Hematopoietic multipotent progenitor cell treated with erythropoietin and hydrocortisone succinate and interleukin-3 and kit ligand, for 4 days (in vitro differentiated cells): ENCODE measurements at regions not wholly inside any gene's neighbourhood (a gene's known extent, or its start where the extent isn't known, plus 50 kb on each side); places are given as distances from the start of the nearest gene placed in this dataset.
"Not testable (repeated sequence)": the region's sequence is repeated elsewhere in the genome, so short reads cannot be mapped to it uniquely, and the experiment has no call there.

Experiments
- DNase-seq: peaks from one replicate; pipeline ENCODE4 v3.0.0-alpha.2; 2015

DNA sequence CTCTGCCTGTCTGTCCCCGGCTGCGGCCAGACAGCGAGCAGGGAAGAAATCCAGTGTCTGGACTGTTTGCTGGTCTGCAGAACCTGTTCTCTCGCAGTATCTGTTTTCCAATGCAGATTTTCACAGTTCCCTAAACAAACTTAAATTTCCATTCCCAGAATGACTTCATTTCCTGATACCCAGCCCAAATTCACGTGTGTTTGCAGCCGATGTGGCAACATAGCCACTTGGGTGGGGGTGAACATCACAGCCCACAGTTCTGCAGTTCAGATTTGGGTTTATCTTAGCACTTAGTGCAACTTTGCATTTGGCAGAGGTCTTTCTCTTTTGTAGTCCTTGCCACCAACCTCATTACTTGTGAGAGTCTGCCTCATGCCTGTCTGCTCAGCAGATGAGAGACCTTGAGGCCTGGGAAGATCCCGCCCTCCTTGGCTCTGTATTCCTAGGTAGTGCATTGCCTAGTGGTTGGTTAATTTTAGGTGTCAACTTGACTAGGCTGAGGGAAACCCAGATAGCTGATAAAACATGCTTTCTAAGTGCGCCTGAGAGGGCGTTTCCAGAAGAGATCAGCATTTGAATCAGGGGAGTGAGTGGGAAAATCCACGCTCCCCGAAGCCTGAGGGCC, 122.8 kb upstream of the FAM20C start:
- DNase-seq, result not testable (repeated sequence)

DNA sequence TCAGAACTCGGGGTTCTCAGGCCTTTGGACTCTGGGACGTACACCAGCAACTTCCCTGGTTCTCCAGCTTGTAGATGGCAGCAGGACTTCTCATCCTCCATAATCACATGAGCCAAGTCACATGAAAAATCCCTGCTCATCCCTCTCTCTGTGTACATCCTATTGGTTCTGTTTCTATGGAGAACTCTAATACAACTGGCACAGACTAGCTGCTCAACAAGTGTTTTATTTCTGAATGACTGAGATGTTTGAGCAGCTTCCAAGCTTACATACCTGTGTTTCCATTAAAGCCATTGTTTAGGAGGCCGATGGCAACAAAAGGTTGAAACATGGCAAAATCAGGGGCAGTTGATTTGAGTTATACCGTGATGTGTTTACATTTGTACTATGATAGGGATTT, 122.2 kb upstream of the FAM20C start:
- not testable (repeated sequence) for DNase-seq

DNA sequence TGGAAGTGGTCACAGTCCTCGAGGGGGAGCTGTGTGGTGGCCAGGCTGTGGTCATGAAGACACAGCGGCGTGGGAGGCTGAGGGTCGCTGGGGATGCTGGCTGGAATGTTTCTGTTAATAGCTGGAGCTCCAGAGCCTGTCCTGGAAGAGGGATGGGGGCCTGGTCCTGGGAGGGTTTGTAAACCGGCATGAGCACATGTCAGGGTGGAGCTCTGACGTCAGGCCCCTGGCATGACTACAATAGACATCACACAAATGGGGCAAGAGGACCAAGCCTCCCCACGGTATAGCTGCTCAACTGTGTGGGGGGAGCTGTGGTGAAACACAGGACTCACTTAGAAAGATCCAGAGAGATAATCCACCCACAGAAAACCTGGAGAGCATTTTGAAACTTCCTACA, 121.4 kb upstream of the FAM20C start:
- not testable (repeated sequence) for DNase-seq

DNA sequence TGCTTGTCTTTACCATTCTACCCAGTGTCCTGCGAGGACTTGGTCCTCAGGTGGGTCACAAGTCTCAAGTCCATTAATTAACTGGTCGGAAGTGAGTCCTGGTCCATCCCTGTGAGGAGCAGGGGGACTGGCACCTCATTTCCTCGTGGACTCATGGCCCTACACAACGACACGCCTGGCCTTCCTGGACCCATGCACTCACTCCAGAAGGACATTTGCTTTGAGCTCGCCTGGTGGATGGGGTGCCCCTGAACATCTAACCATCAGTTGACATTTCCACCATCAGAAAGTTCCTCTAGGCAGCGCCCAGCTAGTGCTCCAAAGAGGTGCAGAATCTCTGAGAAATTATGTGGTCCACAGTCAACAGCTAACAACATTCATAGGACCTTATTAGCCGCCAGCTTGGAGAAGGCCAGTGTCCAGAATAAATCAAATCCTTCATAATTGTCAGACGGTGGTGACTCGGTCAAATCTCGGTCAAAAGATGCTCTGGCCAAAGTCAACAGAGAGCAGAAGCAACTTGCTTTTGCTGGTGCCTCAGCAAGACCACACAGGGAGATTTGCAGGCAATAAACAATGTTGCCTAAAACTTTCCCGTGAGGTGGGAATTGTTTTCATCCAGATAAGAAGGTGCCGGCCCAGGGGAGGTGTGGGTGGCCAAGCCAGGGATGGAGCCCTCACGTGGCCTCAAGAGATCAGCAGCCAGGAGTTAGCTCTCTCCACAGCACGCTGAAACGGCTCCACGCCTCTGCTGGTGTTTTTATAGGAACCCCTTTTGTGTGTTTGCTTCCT, 119.9 kb upstream of the FAM20C start:
- DNase-seq, result not testable (repeated sequence)

DNA sequence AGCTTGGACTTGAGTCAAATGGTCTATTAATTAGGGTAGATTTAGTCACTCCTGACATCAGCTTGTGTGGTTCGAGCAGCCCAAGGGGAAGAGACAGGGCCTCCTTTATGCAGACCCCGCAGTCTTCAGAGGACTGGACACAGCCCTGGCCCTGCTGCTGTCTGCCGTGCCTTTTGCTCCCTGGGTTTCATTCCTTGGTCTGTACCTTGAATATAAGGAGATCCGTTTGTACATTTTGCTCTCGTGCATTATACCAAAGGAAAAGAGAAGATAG, 119.4 kb upstream of the FAM20C start:
- not testable (repeated sequence) for DNase-seq

DNA sequence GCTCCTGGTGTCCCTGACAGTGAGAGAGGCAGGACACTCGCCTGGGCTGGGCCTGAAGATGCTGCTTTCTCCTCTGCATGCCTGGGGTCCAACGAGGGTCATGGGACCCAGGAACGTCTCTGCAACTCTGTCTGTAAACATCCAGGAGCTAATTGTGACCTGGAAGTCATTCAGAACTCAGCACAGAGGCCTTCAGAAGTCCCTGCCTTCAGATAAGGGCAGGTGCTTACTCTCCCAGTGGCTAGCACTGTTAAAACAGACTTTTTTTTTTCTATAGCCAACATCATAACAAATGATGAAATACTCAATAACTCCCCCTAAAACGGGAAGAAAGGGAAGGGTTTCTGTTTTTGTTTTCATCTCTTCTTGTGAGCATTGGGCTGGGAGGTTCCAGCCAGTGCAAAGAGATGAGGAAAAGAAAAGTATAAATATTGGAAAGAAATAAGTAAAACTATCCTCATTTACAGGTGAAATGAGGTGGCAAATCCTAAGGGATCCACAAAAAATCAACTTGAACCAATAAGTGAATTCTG, 118.3 kb upstream of the FAM20C start:
- not testable (repeated sequence) for DNase-seq

DNA sequence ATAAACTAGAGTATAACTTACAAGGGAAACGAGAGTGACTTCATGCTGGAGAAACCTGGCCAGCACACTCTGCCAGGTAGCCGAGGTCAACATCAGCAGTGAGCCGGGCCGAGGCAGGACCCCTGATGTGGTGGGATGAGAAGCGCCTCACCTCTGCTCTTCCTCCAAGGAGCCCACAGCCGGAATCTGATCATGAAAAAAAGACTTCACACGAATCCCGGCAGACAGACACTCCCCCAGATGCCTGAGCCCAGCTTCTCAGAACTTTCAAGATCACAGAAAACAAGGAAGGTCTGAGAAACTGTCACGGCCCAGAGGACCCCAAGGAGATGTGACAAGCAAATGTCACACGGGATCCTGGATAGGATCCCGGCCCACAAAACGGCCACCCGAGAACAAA, 116.9 kb upstream of the FAM20C start:
- not testable (repeated sequence) for DNase-seq

DNA sequence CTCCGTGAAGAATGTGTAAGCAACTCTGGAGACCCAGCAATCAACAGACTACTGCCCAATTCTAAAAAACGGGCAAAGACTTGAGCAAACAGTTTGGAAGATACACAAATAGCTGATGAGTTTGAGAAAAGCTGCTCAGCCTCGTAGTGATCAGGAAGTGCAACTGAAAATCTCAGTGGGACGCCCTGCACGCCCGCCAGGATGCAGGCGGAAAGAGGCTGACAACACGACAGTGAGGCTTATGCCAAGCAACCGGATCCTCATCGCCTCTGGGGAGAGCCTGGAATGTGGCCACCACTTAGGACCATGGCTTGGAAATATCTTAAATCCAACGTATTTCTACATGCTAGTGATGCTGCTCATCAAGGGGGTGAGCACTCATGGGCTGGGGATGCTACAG, 116.2 kb upstream of the FAM20C start:
- not testable (repeated sequence) for DNase-seq

DNA sequence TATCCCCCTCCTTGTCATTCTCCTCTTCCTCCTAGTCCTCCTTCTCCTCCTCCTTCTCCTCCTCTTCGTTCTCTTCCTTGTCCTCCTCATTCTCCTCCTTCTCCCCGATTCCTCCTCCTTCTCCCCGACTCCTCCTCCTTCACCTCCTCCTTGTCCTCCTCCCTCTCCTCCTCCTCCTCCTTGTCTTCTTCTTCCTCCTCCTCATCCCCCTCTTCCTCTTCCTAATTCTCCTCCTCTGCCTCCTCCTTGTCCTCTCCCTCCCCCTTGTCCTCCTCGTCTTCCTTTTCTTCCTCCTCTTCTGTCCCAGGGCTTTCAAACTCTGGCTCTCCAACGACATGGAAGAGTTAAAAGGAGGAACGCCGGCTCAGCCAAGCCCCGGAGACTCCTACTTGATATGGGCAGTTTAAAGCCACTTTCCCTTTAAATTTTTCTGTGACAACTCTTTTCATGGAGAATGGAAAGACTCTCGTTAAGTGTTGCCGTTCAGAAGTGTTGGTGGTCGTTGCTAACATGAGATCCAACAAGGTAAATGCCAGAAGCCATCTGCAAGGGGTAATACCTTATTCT, 115.5 kb upstream of the FAM20C start:
- DNase-seq, result not testable (repeated sequence)

DNA sequence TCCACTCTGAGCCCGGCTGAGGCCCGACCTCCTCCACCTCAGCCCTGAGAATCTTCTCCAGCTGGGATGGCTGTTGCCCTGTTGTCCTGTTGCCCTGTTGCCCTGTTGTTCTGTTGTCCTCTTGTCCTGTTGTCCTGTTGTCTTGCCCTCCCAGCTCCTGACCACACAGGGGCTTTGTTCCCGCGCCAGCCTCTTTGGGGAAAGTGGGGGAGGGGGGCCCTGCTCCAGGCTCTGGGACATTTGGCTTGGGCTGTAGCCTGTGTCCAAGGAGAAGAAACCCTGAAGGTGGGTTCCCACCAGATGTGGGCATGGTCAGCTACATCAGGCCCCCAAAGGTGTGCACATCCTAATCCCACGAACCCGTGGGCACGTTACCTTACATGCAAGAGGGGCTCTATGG, 113.5 kb upstream of the FAM20C start:
- not testable (repeated sequence) for DNase-seq

DNA sequence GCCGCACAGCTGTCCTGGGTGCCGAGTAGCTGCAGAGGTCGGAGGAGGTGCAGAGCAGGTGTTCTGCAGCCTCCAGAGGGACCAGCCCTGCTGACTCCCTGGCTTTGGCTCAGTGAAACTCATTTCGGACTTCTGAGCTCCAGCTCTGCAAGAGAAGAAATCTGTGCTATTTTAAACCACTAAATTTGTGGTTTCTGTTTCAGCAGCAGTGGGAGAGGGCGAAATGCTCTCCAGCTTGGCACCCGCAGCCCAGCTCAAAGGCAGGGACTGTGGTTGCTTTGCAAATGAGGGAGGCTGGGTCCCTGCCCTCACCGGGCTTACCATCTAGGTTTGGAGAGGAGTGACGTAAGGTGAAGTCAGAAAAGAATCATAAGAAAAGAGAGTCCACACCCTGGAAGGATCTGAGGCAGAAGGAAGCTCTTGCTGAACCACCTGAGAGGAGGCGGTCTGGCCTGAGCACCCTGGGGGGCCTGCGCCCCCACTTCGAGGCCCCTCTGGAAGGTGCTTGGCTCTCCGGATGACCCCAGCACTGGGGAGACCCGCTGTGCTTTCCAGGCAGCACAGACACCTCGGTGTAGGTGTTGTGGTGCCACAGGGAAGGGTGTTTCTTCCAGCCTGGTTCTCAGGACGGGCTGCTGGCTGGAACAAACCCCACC, 112.8 kb upstream of the FAM20C start:
- not testable (repeated sequence) for DNase-seq

DNA sequence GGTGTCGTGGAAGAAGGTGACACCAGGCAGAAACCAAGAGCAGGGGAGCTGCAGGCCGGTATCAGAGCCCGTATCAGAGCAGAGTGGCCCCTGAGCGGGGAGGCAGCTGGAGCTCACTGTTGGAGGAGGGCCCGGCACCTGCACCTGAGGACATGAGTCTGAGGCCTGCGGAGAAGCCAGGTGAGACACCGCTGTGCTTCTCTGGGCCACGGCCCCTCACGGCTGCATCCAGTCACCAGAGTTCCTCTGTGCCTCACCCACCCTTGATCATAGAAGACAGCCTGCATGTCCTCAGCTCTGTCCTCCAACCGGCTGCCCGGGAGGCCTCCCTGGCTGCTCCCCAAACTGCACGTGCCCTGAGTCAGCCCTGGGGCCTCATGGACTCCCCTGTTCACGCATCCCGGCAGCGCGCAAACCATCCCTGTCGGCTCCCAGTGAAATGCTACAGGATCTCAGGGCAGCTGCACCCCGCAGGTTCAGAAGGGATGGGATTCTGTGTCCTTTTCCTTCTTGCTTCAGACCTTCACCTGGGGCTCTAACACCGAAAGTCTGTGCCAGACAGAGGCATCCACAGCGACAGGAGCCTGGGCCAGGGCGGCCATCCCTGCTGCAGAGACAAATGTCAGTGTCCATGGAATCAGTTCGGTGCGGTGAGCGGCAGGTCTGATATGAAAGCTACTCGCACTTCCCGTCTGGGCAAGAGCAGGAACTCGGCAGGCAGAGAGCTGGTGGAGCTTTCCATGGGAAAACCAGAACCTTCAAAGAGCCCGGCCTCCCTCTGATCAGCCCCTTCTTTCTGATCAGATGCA, 111.9 kb upstream of the FAM20C start:
- no peak for DNase-seq

DNA sequence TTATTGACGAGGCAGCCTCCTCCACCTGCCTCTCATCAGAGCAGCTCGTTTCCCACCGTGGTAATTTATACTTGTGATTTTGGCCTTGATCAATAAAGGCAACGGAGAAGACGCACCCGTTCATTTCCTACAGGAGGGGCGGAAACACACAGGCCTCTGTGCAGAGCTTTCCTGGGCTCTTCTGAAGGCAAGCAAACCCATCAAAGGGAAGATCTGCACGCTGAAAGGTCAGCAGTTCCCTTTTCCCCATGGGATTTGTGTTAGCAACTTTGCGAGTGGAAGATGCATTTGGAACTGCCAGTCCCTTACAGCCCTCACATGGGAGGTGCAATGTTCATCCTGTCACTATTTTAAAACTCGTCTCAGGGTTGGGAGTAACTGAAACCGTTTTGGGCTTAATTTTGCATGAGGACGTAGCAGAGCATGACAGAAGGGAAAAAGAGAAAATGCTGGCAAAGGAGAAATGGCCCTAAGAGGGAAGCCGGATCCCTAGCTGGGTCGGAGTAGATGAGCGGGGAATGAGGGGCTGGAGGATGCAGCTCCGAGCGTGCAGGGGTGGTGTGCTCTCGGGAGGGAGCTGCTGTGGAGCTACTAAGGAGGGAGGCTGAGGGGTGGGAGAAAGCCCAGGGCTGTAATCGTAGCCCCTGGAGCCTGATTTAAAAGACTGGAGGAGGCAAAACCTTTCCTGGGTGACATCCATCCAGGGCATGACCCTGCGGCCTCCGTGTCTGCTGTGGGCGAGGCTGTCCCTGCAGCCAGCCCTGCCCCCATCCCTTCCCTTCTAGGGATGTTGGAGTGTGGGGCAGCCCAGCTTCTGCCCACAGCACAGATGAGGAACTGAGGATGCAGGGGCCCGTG, 111.1 kb upstream of the FAM20C start:
- no peak for DNase-seq

DNA sequence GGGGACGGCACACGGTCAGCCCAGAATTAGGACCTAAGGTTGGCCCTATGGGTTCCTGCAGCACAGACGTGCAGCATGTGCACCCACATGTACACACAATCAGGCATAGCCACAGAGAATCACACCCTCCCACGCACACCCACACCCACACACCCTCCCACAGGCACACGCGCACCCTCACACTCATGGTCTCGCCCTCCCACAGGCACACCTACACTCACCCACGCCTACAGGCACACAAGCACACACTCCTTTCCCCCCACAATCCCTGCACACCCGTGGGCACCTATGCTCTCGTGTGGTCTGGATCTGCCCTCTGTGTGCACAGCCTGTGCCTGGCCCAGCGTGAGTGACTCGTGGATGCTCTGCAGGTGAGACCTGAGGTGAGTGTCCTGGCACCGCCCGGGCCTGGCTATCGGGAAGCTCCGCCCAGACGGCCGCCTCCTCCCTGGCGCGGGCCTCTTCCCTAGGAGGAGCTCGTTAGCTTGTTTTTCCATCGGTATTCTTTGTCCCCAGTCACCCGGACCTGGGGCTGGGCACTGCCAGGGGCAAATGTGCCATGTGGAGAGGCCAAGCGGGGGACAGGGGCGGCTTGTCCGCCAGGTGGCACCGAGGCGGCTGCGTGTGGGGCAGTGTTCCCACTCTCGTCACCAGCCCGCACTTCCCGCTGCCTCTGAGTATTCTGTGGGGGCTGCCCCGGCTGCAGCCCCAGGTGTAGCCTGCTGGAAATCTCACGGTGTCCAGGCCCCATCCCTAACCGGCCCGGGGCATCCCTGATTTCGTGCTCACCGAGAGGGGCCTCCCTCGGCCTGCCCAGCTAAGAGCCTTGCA, 110.2 kb upstream of the FAM20C start:
- DNase-seq, result no peak

DNA sequence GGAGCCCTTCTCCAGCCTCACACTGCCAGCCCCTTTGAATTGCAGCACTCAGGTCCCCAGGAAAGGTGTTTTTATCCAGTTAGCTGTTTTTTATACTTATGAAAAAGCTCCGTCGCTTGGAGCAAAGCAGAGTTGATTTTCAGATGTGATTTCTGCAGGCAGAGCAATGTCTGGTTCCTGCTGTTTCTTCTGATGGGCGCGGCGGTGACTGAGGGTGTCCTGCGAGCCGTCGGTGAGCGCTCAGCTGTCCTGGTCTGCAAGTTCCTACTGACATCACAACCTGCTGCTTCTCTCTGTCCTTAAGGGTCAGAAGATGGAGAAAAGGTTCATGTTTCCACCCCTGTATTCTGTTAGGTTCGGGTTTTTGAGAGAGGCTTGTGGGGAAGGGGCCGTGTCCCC, 109.6 kb upstream of the FAM20C start:
- no peak for DNase-seq

DNA sequence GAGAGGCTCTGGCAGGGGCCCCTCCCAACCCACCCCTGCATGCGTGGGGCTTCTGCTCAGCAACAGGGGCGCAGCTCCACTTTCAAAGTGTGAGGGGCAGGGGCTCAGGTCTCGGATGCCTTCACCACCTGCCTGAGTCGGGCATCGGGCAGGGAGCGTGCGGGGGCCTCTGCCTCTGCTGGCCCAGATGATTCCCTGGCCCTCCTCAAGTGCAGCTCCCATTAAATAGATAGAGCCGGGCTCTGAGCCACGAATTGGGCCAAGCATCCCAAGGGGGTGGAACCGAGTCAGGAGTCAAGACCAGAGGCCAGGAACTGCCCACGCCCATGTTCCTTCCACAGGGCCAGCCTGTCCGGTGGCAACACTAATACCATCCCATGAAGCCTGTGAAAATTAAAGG, 108.9 kb upstream of the FAM20C start:
- no peak for DNase-seq

DNA sequence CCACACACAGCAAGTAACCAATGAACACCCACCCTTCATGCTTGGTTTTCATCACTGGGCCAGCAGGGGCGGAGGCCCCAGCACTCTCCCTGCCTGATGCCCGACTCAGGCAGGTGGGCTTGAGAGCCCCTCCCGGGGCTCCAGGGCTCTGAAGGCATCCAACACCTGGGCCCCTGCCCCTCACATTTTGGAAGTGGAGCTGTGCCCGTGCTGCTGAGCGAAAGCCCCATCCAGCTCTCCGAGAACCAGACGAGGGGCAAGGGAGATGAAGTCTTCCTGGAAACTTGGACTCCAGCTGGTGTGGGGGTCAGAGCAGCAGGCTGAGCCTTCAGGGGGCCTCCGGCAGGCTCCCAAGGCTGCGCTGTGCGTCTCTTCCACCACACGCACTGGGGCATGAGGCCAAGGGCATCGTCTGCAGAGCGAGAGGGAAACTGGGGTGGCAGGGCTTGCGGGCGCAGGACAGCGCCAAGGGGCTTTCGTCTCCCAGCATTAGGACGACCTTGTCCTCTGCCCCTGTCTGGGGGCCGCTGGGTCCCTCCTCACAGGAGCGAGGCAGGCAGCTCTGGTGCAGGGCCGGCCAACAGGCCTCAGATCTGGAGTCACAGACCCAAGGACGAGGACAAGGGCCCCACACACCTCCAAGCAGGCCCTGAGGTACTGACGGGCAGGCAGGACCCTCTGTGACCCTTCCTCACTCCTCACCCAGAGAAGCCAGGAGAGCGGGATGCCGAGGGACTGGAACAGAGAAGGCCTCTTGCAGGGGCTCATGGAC, 108.3 kb upstream of the FAM20C start:
- DNase-seq, result no peak

DNA sequence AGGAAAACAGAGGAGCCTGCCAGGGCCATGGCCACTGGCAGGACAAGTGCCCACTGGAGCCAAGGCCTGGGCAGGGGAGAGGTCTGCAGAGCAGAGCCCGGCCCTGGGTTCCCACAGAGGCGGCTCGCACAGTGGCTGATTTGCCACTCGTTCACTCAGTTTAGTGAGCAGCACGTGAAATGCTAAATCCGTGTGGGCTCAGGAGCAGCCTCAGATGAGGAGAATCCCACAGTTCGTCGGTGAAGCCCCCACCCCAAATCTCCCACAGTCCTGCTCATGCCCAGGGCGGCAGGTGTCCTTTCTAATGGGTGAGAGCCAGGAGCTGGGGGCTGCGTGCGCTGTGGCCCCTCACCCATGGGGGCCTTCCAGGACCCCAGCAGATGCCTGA, 107.7 kb upstream of the FAM20C start:
- no peak for DNase-seq

DNA sequence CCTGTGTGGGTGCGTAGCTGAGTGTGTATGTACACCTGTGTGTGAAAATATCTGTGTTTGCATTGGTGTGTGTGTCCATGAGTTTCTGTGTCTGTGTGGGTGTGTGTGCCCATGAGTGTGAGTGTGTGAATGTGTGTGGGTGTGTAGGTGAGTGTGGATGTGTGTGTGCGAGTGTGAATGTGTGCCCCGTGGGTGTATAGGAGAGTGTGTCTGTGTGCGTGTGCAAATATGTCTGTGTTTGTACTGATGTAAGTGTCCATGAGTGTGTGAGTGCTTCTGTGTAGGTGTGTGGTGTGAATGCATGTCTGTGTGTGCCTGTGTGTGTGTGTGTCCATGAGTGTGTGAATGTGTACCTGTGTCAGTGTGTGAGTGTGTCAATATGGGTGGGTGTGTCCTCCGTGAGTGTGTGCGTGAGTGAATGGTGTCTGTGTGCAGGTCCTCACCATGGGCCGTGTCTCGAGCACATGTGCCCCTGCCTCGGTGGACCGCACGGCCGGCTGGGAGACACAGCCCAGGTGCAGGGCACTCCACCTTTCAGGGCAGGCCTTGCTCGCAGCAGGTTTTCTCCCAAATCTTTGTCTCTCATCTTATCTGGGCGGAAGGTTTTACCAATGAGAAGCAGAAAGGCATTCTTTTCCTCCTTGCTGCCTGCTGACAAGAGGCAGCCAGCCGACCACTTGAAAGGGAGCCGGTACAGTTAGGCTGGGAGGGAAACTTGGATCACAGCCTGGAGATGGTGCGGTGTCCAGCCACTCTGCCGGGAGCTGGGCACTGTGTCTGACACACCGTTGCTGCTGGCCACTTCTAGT, 107.1 kb upstream of the FAM20C start:
- DNase-seq, result no peak
